HG03457 (cell line): ENCODE measurements at regions not wholly inside any gene's neighbourhood (a gene's known extent, or its start where the extent isn't known, plus 50 kb on each side); places are given as distances from the start of the nearest gene placed in this dataset.
A peak's percentile ranks its signal among the peaks of the same experiment; 100 is the strongest.
"Not testable (repeated sequence)": the region's sequence is repeated elsewhere in the genome, so short reads cannot be mapped to it uniquely, and the experiment has no call there.

ENCODE experiments used
- ATAC-seq: cut with Tn5 transposase; IDR thresholded peaks from one replicate; pipeline ENCODE4 v1.9.1; 2021; ENCODE audit warnings: moderate number of reproducible peaks; ENCODE audit not compliant: unreplicated experiment

- no peak for ATAC-seq
Measured at GRCh38 chrY:19644889-19645638, 99.5 kb downstream of the KDM5D start.

- peak; percentile 72 for ATAC-seq
Measured at GRCh38 chrY:19637651-19638347, 106.7 kb downstream of the KDM5D start.

GRCh38 chrY:19628926-19629325, 115.6 kb downstream of the KDM5D start:
- ATAC-seq, result no peak

- no peak for ATAC-seq
Measured at GRCh38 chrY:19622392-19622791, 122.1 kb downstream of the KDM5D start.

- no peak for ATAC-seq
Measured at GRCh38 chrY:19621756-19622155, 122.8 kb downstream of the KDM5D start.

GRCh38 chrY:19601113-19601512, 143.4 kb downstream of the KDM5D start:
- ATAC-seq, result no peak

- no peak for ATAC-seq
Measured at GRCh38 chrY:19600711-19601110, 143.8 kb downstream of the KDM5D start.

- no peak for ATAC-seq
Measured at GRCh38 chrY:19590235-19590634, 154.3 kb downstream of the KDM5D start.

- no peak for ATAC-seq
Measured at GRCh38 chrY:19589664-19590063, 154.9 kb downstream of the KDM5D start.

- no peak for ATAC-seq
Measured at GRCh38 chrY:19587311-19587710, 157.2 kb downstream of the KDM5D start.

GRCh38 chrY:19580990-19581389, 163.5 kb downstream of the KDM5D start:
- ATAC-seq, result not testable (repeated sequence)

GRCh38 chrY:19578281-19578874, 166.1 kb downstream of the KDM5D start:
- no peak for ATAC-seq

- no peak for ATAC-seq
Measured at GRCh38 chrY:19577250-19577649, 167.3 kb downstream of the KDM5D start.

GRCh38 chrY:19574939-19575338, 169.6 kb downstream of the KDM5D start:
- peak; percentile 36 for ATAC-seq

GRCh38 chrY:19573646-19574045, 170.9 kb downstream of the KDM5D start:
- no peak for ATAC-seq

- ATAC-seq, result peak; percentile 45
Measured at GRCh38 chrY:19570999-19571398, 173.5 kb downstream of the KDM5D start.

GRCh38 chrY:19567943-19568342, 176.6 kb downstream of the KDM5D start:
- peak; percentile 1 for ATAC-seq

- peak; percentile 70 for ATAC-seq
Measured at GRCh38 chrY:19567051-19567921, 177.2 kb downstream of the KDM5D start.

- no peak for ATAC-seq
Measured at GRCh38 chrY:19559161-19559560, 185.4 kb downstream of the KDM5D start.

- ATAC-seq, result no peak
Measured at GRCh38 chrY:19549671-19550466, 194.7 kb downstream of the KDM5D start.
